ENCODE measurements at regions not wholly inside any gene's neighbourhood (a gene's known extent, or its start where the extent isn't known, plus 50 kb on each side); places are given as distances from the start of the nearest gene placed in this dataset.

GRCh38 chr3:127476936-127477335 lies 113.6 kb downstream of the TPRA1 start:
- Mint-ChIP-seq H3K27me3 (peaks cover 5 to 6% of the 10 kb centered on the region in 2 donors), H3K36me3 (no peaks in the 10 kb centered on the region), H3K27ac (no peak overlapping the region), H3K4me3 (no peak overlapping the region), H3K4me1 (no peaks in the 10 kb centered on the region), H3K9me3 (no peaks in the 10 kb centered on the region)
- DNase-seq: no peak
- H3K27me3 ChIP-seq (ENCODE audit: insufficient read depth, low read length): no peaks in the 10 kb centered on the region
- H3K9me3 ChIP-seq (ENCODE audit: control insufficient read depth in 1 of 2, low read length in 2 of 2): no peaks in the 10 kb centered on the region
- H3K4me3 ChIP-seq (ENCODE audit: low read length in 2 of 2): no peak overlapping the region
- no peaks in the 10 kb centered on the region for H3K36me3 ChIP-seq (ENCODE audit: insufficient read depth, low read length)
- CTCF ChIA-PET (ENCODE audit: partially characterized antibody): no interaction called here
- no peaks in the 10 kb centered on the region for H3K4me1 ChIP-seq (ENCODE audit: insufficient read depth, low read length)
- H3K27ac ChIP-seq (ENCODE audit: low read depth, low read length): no peak overlapping the region
- POLR2A ChIA-PET (ENCODE audit: partially characterized antibody): no interaction called here
- intact Hi-C loops (cut with micrococcal nuclease): no loop called here

- H3K36me3 Mint-ChIP-seq: no peaks in the 10 kb centered on the region
- Histone ChIP-seq H3K4me1 (ENCODE audit: insufficient read depth, low read length) (no peaks in the 10 kb centered on the region), H3K27ac (ENCODE audit: low read depth, low read length) (no peak overlapping the region), H3K27me3 (ENCODE audit: insufficient read depth, low read length) (no peaks in the 10 kb centered on the region), H3K9me3 (ENCODE audit: control insufficient read depth in 1 of 2, low read length in 2 of 2) (no peaks in the 10 kb centered on the region), H3K4me3 (ENCODE audit: low read length in 2 of 2) (no peak overlapping the region), H3K36me3 (ENCODE audit: insufficient read depth, low read length) (no peaks in the 10 kb centered on the region)
- DNase-seq: no peak
- intact Hi-C loops (cut with micrococcal nuclease): no loop called here
- no peak overlapping the region for H3K27ac Mint-ChIP-seq
- H3K4me1 Mint-ChIP-seq: no peaks in the 10 kb centered on the region
- peaks cover 5 to 6% of the 10 kb centered on the region in 2 donors for H3K27me3 Mint-ChIP-seq
- H3K9me3 Mint-ChIP-seq: no peaks in the 10 kb centered on the region
- ChIA-PET CTCF (ENCODE audit: partially characterized antibody) (interaction anchor here (1.2 kb wide), 1 partner anchor 796 kb away, joined by 4 read pairs; no protein-coding TSS in a partner anchor), POLR2A (ENCODE audit: partially characterized antibody) (no interaction called here)
- no peak overlapping the region for H3K4me3 Mint-ChIP-seq
These were observed 114.4 kb downstream of the TPRA1 start for GRCh38 chr3:127475975-127476705.

GRCh38 chr3:127475391-127475790 lies 115.1 kb downstream of the TPRA1 start:
- Histone ChIP-seq H3K27me3 (ENCODE audit: insufficient read depth, low read length) (no peaks in the 10 kb centered on the region), H3K27ac (ENCODE audit: low read depth, low read length) (no peak overlapping the region), H3K4me3 (ENCODE audit: low read length in 2 of 2) (no peak overlapping the region), H3K36me3 (ENCODE audit: insufficient read depth, low read length) (no peaks in the 10 kb centered on the region), H3K9me3 (ENCODE audit: control insufficient read depth in 1 of 2, low read length in 2 of 2) (no peaks in the 10 kb centered on the region), H3K4me1 (ENCODE audit: insufficient read depth, low read length) (no peaks in the 10 kb centered on the region)
- Mint-ChIP-seq H3K36me3 (no peaks in the 10 kb centered on the region), H3K9me3 (no peaks in the 10 kb centered on the region), H3K4me1 (no peaks in the 10 kb centered on the region), H3K27ac (no peak overlapping the region), H3K27me3 (peaks cover 5 to 8% of the 10 kb centered on the region in 2 donors), H3K4me3 (no peak overlapping the region)
- intact Hi-C loops (cut with micrococcal nuclease): no loop called here
- ChIA-PET POLR2A (ENCODE audit: partially characterized antibody) (no interaction called here), CTCF (ENCODE audit: partially characterized antibody) (interaction anchor here (1.2 kb wide), 1 partner anchor 795 kb away, joined by 4 read pairs; no protein-coding TSS in a partner anchor)
- DNase-seq: no peak

GRCh38 chr3:127473244-127474024 lies 117.1 kb downstream of the TPRA1 start:
- no peaks in the 10 kb centered on the region for H3K9me3 ChIP-seq (ENCODE audit: control insufficient read depth in 1 of 2, low read length in 2 of 2)
- intact Hi-C loops (cut with micrococcal nuclease): no loop called here

GRCh38 chr3:127472506-127472905 lies 118.0 kb downstream of the TPRA1 start:
- H3K36me3 Mint-ChIP-seq: no peaks in the 10 kb centered on the region
- H3K27me3 Mint-ChIP-seq: peaks cover 6 to 13% of the 10 kb centered on the region in 2 donors
- ChIA-PET POLR2A (ENCODE audit: partially characterized antibody) (no interaction called here), CTCF (ENCODE audit: partially characterized antibody) (no interaction called here)
- H3K9me3 Mint-ChIP-seq: peaks cover 0 to 5% (median 0%) of the 10 kb centered on the region in 8 donors
- H3K4me3 Mint-ChIP-seq: no peak overlapping the region
- H3K4me1 Mint-ChIP-seq: no peaks in the 10 kb centered on the region
- no peak overlapping the region for H3K27ac ChIP-seq (ENCODE audit: low read depth, low read length)
- no peak overlapping the region for H3K4me3 ChIP-seq (ENCODE audit: low read length in 2 of 2)
- H3K27me3 ChIP-seq (ENCODE audit: insufficient read depth, low read length): no peaks in the 10 kb centered on the region
- intact Hi-C loops (cut with micrococcal nuclease): no loop called here
- H3K9me3 ChIP-seq (ENCODE audit: control insufficient read depth in 1 of 2, low read length in 2 of 2): no peaks in the 10 kb centered on the region
- DNase-seq: no peak
- no peak overlapping the region for H3K27ac Mint-ChIP-seq
- no peaks in the 10 kb centered on the region for H3K36me3 ChIP-seq (ENCODE audit: insufficient read depth, low read length)
- no peaks in the 10 kb centered on the region for H3K4me1 ChIP-seq (ENCODE audit: insufficient read depth, low read length)

More at GRCh38 chr3:127473244-127474024, 117.1 kb downstream of the TPRA1 start:
- Mint-ChIP-seq H3K9me3 (peaks cover 0 to 2% (median 0%) of the 10 kb centered on the region in 8 donors), H3K4me1 (no peaks in the 10 kb centered on the region), H3K27me3 (peaks cover 4 to 7% of the 10 kb centered on the region in 2 donors), H3K36me3 (no peaks in the 10 kb centered on the region), H3K27ac (no peak overlapping the region), H3K4me3 (no peak overlapping the region)
- H3K4me1 ChIP-seq (ENCODE audit: insufficient read depth, low read length): no peaks in the 10 kb centered on the region
- no peak for DNase-seq
- no peaks in the 10 kb centered on the region for H3K27me3 ChIP-seq (ENCODE audit: insufficient read depth, low read length)
- H3K27ac ChIP-seq (ENCODE audit: low read depth, low read length): no peak overlapping the region
- CTCF ChIA-PET (ENCODE audit: partially characterized antibody): interaction anchor here (1.2 kb wide), 1 partner anchor 793 kb away, joined by 3 read pairs; no protein-coding TSS in a partner anchor
- no peaks in the 10 kb centered on the region for H3K36me3 ChIP-seq (ENCODE audit: insufficient read depth, low read length)
- POLR2A ChIA-PET (ENCODE audit: partially characterized antibody): no interaction called here
- H3K4me3 ChIP-seq (ENCODE audit: low read length in 2 of 2): no peak overlapping the region

- Mint-ChIP-seq H3K36me3 (no peaks in the 10 kb centered on the region), H3K4me1 (no peaks in the 10 kb centered on the region), H3K9me3 (peaks cover 0 to 5% (median 0%) of the 10 kb centered on the region in 8 donors), H3K4me3 (no peak overlapping the region), H3K27ac (no peak overlapping the region), H3K27me3 (peaks cover 4 to 16% of the 10 kb centered on the region in 2 donors)
- Histone ChIP-seq H3K4me1 (ENCODE audit: insufficient read depth, low read length) (no peaks in the 10 kb centered on the region), H3K9me3 (ENCODE audit: control insufficient read depth in 1 of 2, low read length in 2 of 2) (no peaks in the 10 kb centered on the region), H3K27ac (ENCODE audit: low read depth, low read length) (no peak overlapping the region), H3K36me3 (ENCODE audit: insufficient read depth, low read length) (no peaks in the 10 kb centered on the region), H3K27me3 (ENCODE audit: insufficient read depth, low read length) (no peaks in the 10 kb centered on the region), H3K4me3 (ENCODE audit: low read length in 2 of 2) (no peak overlapping the region)
- DNase-seq: no peak
- CTCF ChIA-PET (ENCODE audit: partially characterized antibody): no interaction called here
- POLR2A ChIA-PET (ENCODE audit: partially characterized antibody): no interaction called here
- intact Hi-C loops (cut with micrococcal nuclease): no loop called here
These were observed 119.4 kb downstream of the TPRA1 start for GRCh38 chr3:127471142-127471541.

- H3K4me1 Mint-ChIP-seq: no peaks in the 10 kb centered on the region
- H3K9me3 ChIP-seq (ENCODE audit: control insufficient read depth in 1 of 2, low read length in 2 of 2): no peaks in the 10 kb centered on the region
- no peak overlapping the region for H3K27ac Mint-ChIP-seq
- no peaks in the 10 kb centered on the region for H3K4me1 ChIP-seq (ENCODE audit: insufficient read depth, low read length)
- H3K27me3 ChIP-seq (ENCODE audit: insufficient read depth, low read length): no peaks in the 10 kb centered on the region
- H3K9me3 Mint-ChIP-seq: peaks cover 0 to 5% (median 0%) of the 10 kb centered on the region in 8 donors
- H3K4me3 ChIP-seq (ENCODE audit: low read length in 2 of 2): no peak overlapping the region
- H3K4me3 Mint-ChIP-seq: no peak overlapping the region
- H3K36me3 ChIP-seq (ENCODE audit: insufficient read depth, low read length): no peaks in the 10 kb centered on the region
- H3K27me3 Mint-ChIP-seq: peaks cover 6 to 16% of the 10 kb centered on the region in 2 donors
- DNase-seq: no peak
- no peaks in the 10 kb centered on the region for H3K36me3 Mint-ChIP-seq
- POLR2A ChIA-PET (ENCODE audit: partially characterized antibody): no interaction called here
- intact Hi-C loops (cut with micrococcal nuclease): no loop called here
- no peak overlapping the region for H3K27ac ChIP-seq (ENCODE audit: low read depth, low read length)
- CTCF ChIA-PET (ENCODE audit: partially characterized antibody): no interaction called here
These were observed 120.8 kb downstream of the TPRA1 start for GRCh38 chr3:127469760-127470159.

Measured in CD4-positive, alpha-beta memory T cell (primary cell).